ENCODE measurements at regions not wholly inside any gene's neighbourhood (a gene's known extent, or its start where the extent isn't known, plus 50 kb on each side); places are given as distances from the start of the nearest gene placed in this dataset.

DNA sequence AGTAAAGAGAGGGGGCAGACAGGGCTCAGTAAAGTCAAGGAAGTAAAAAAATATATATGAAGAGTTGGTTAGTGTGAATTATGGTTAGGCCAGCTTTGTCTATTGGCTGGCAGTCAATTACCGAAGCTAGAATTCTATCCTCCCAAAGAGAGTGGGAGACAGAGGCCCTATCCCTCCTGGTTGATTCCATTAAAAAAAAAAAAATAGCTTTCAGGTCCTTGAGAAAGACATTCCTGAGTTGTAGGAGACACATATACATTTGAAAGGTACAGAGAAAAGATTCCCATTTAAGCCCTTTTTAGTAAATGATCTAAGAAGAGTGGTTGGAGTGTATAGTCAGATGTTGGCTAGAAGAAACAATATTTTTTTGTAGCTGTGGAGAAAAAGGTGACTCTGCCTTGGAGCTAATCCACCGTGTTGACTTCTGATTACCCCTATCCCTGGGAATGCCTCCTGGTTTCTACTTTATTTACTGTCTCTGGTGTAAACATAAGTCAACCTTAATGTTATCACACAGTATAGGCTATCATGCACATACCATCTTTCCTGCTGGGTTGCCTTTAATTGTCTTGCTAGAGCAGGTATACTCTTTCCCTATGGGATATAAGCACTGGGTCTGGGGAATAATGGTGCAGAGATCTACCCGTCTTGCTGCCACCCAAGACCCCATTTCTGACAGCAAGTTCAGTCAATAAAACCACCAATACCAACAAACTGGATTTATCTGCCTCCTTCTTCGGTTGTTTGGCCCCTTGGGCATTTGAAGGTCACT lies 859.9 kb upstream of the ATXN7L3B start:
- DNase-seq = no peak
- no peak overlapping the region for H3K27ac Mint-ChIP-seq
- intact Hi-C loops (cut with micrococcal nuclease) = no loop called here
- Histone ChIP-seq H3K27me3 (ENCODE audit: control insufficient read depth in 2 of 2, insufficient read depth in 2 of 2, low read length in 2 of 2) (no peaks in the 10 kb centered on the region), H3K9ac (ENCODE audit: insufficient read depth, low read length, poor library complexity, severe bottlenecking) (no peak overlapping the region), H4K20me1 (ENCODE audit: insufficient read depth, low read length) (no peaks in the 10 kb centered on the region), H3K4me1 (ENCODE audit: control insufficient read depth in 1 of 2, insufficient read depth in 2 of 2, low read length in 2 of 2) (no peaks in the 10 kb centered on the region), H2AFZ (ENCODE audit: insufficient read depth, low read depth, low read length, poor library complexity, severe bottlenecking) (no peak overlapping the region), H3K79me2 (ENCODE audit: insufficient read depth, low read length) (no peaks in the 10 kb centered on the region), H3K4me3 (replicated peaks in 1 of 3; ENCODE audit: low read depth in 2 of 3, low read length in 3 of 3) (no peak overlapping the region), H3K9me3 (replicated peaks in 1 of 2; ENCODE audit: control insufficient read depth in 1 of 2, insufficient read depth in 1 of 2, low read length in 2 of 2) (no peaks in the 10 kb centered on the region), H3K4me2 (replicated peaks; ENCODE audit: extremely low read depth, low read length, poor library complexity, severe bottlenecking) (no peak overlapping the region), H3K36me3 (replicated peaks in 1 of 2; ENCODE audit: control insufficient read depth in 1 of 2, insufficient read depth in 2 of 2, low read length in 2 of 2) (no peaks in the 10 kb centered on the region), H3K27ac (ENCODE audit: low read depth in 1 of 2, low read length in 2 of 2) (no peak overlapping the region)
- H3K27me3 Mint-ChIP-seq (ENCODE audit: low read depth in 3 of 3) = no peaks in the 10 kb centered on the region
- no peaks in the 10 kb centered on the region for H3K4me1 Mint-ChIP-seq
- 93% methylated on average over 2 of the region's 4 CpGs for WGBS (ENCODE audit: insufficient coverage)
- no peak overlapping the region for H3K4me3 Mint-ChIP-seq
- peaks cover 0 to 5% (median 0%) of the 10 kb centered on the region in 7 donors for H3K9me3 Mint-ChIP-seq
- TF ChIP-seq, protein P1, sequence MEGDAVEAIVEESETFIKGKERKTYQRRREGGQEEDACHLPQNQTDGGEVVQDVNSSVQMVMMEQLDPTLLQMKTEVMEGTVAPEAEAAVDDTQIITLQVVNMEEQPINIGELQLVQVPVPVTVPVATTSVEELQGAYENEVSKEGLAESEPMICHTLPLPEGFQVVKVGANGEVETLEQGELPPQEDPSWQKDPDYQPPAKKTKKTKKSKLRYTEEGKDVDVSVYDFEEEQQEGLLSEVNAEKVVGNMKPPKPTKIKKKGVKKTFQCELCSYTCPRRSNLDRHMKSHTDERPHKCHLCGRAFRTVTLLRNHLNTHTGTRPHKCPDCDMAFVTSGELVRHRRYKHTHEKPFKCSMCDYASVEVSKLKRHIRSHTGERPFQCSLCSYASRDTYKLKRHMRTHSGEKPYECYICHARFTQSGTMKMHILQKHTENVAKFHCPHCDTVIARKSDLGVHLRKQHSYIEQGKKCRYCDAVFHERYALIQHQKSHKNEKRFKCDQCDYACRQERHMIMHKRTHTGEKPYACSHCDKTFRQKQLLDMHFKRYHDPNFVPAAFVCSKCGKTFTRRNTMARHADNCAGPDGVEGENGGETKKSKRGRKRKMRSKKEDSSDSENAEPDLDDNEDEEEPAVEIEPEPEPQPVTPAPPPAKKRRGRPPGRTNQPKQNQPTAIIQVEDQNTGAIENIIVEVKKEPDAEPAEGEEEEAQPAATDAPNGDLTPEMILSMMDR (IDR thresholded peaks at IDR 0.05) = no peak
- H3K36me3 Mint-ChIP-seq = no peaks in the 10 kb centered on the region

DNA sequence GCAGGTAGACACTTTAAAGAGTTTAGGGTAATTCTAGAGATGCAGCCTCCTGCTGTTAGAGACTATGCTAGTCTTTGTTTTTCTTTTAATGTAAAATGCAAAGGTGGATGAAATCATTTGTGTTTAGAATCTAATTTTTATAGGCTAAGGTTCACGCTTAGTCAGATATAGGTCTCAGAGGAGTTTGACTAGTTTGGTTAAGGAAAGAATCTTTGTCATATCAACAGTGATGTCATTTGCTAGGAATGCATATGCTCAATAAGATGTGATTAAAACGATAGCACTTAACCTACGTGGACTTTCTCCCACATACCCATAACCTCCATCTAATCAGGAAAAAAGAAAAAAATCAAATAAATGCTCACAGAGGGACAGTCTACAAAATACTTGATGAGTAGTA lies 859.3 kb upstream of the ATXN7L3B start:
- Mint-ChIP-seq H3K4me1 (no peaks in the 10 kb centered on the region), H3K36me3 (no peaks in the 10 kb centered on the region), H3K27ac (no peak overlapping the region), H3K4me3 (no peak overlapping the region), H3K9me3 (peaks cover 0 to 5% (median 0%) of the 10 kb centered on the region in 7 donors), H3K27me3 (ENCODE audit: low read depth in 3 of 3) (no peaks in the 10 kb centered on the region)
- TF ChIP-seq, protein P1 (IDR thresholded peaks at IDR 0.05) = no peak
- Histone ChIP-seq H3K79me2 (ENCODE audit: insufficient read depth, low read length) (no peaks in the 10 kb centered on the region), H4K20me1 (ENCODE audit: insufficient read depth, low read length) (no peaks in the 10 kb centered on the region), H3K27me3 (ENCODE audit: control insufficient read depth in 2 of 2, insufficient read depth in 2 of 2, low read length in 2 of 2) (no peaks in the 10 kb centered on the region), H3K36me3 (replicated peaks in 1 of 2; ENCODE audit: control insufficient read depth in 1 of 2, insufficient read depth in 2 of 2, low read length in 2 of 2) (no peaks in the 10 kb centered on the region), H3K9ac (ENCODE audit: insufficient read depth, low read length, poor library complexity, severe bottlenecking) (no peak overlapping the region), H2AFZ (ENCODE audit: insufficient read depth, low read depth, low read length, poor library complexity, severe bottlenecking) (no peak overlapping the region), H3K4me1 (ENCODE audit: control insufficient read depth in 1 of 2, insufficient read depth in 2 of 2, low read length in 2 of 2) (no peaks in the 10 kb centered on the region), H3K4me2 (replicated peaks; ENCODE audit: extremely low read depth, low read length, poor library complexity, severe bottlenecking) (no peak overlapping the region), H3K9me3 (replicated peaks in 1 of 2; ENCODE audit: control insufficient read depth in 1 of 2, insufficient read depth in 1 of 2, low read length in 2 of 2) (no peaks in the 10 kb centered on the region), H3K4me3 (replicated peaks in 1 of 3; ENCODE audit: low read depth in 2 of 3, low read length in 3 of 3) (no peak overlapping the region), H3K27ac (ENCODE audit: low read depth in 1 of 2, low read length in 2 of 2) (no peak overlapping the region)
- intact Hi-C loops (cut with micrococcal nuclease) = no loop called here
- no peak for DNase-seq
- WGBS (ENCODE audit: insufficient coverage) = 100% methylated on average over 1 of the region's 3 CpGs

All from CD14-positive monocyte (primary cell).